ENCODE measurements at regions not wholly inside any gene's neighbourhood (a gene's known extent, or its start where the extent isn't known, plus 50 kb on each side); places are given as distances from the start of the nearest gene placed in this dataset.

- H3T11ph ChIP-seq (ENCODE audit: low read length) = no peak overlapping the region
- no peak overlapping the region for H2AFZ ChIP-seq (ENCODE audit: low read length)
- H3K36me3 Mint-ChIP-seq (ENCODE audit: insufficient read depth in 1 of 3, low read depth in 3 of 3) = peaks cover 0 to 2% (median 0%) of the 10 kb centered on the region in 3 experiments; a peak in 1 of 7 replicates
- no peak for DNase-seq
- no peaks in the 10 kb centered on the region for H3K23me2 ChIP-seq (ENCODE audit: insufficient read length, low read depth, low read length, poor library complexity, severe bottlenecking)
- H3K79me1 ChIP-seq (ENCODE audit: insufficient read depth, low read depth, low read length, poor library complexity, severe bottlenecking) = no peaks in the 10 kb centered on the region
- H3K4me3 Mint-ChIP-seq = no peak overlapping the region
- no peak for TF ChIP-seq CTCF (conservative IDR thresholded peaks at IDR 0.05)
- no peak overlapping the region for H3K9ac ChIP-seq (ENCODE audit: extremely low read depth, insufficient read length, low read length)
- H3K79me2 ChIP-seq (ENCODE audit: insufficient read depth, low read length) = no peaks in the 10 kb centered on the region
- no CpG with 5 or more reads among the region's 4 CpGs for WGBS (ENCODE audit: extremely low coverage, insufficient read length, low lambda C conversion rate)
- H2BK15ac ChIP-seq (ENCODE audit: low read depth, low read length) = no peak overlapping the region
- no peaks in the 10 kb centered on the region; a peak in 1 of 5 replicates for H3K9me3 Mint-ChIP-seq
- peaks cover 2% of the 10 kb centered on the region; the same call in 1 of the 2 replicates for H3K4me1 ChIP-seq (ENCODE audit: insufficient read depth, low read length)
- H3K23ac ChIP-seq (ENCODE audit: insufficient read length, low read depth, low read length) = no peak overlapping the region
- H4K91ac ChIP-seq (ENCODE audit: insufficient read length, low read depth, low read length) = no peak overlapping the region
- no peaks in the 10 kb centered on the region for H4K20me1 ChIP-seq (ENCODE audit: control insufficient read depth, insufficient read depth, insufficient read length)
- H3K14ac ChIP-seq (ENCODE audit: insufficient read depth, low read length) = no peak overlapping the region
- no peak overlapping the region for H3K56ac ChIP-seq (ENCODE audit: insufficient read length, low read depth, low read length)
- no peak overlapping the region for H4K8ac ChIP-seq (replicated peaks; ENCODE audit: insufficient read length, low read depth, low read length)
- H3K9me3 ChIP-seq (ENCODE audit: control insufficient read depth, low read depth, low read length) = no peaks in the 10 kb centered on the region
- no peak overlapping the region for H3K4me2 ChIP-seq (ENCODE audit: insufficient read depth, insufficient read length, low read length)
- H3K18ac ChIP-seq (ENCODE audit: insufficient read length, low read depth, low read length) = no peak overlapping the region
- H3K4me1 Mint-ChIP-seq = peaks cover 22 to 25% of the 10 kb centered on the region in 2 experiments
- H2BK20ac ChIP-seq (ENCODE audit: low read depth, low read length, poor library complexity, severe bottlenecking) = no peak overlapping the region
- no peak overlapping the region for H2BK120ac ChIP-seq (ENCODE audit: low read depth, low read length, poor library complexity, severe bottlenecking)
- H3K27ac Mint-ChIP-seq = no peak overlapping the region
- H2BK5ac ChIP-seq (ENCODE audit: insufficient read length, low read length) = no peak overlapping the region
- H4K5ac ChIP-seq (ENCODE audit: insufficient read length, low read depth, low read length) = no peak overlapping the region
- H3K27me3 ChIP-seq (ENCODE audit: insufficient read depth, low read length) = no peaks in the 10 kb centered on the region
- H3K4ac ChIP-seq (ENCODE audit: low read depth, low read length) = no peak overlapping the region
- no peaks in the 10 kb centered on the region; the same call in 1 of the 2 replicates for H3K27me3 Mint-ChIP-seq (ENCODE audit: low read depth)
- no peak overlapping the region for H3K27ac ChIP-seq (ENCODE audit: insufficient read length, low read depth, low read length)
- H2BK12ac ChIP-seq (ENCODE audit: insufficient read length, low read depth, low read length) = no peak overlapping the region
- no peak overlapping the region for H2AK5ac ChIP-seq (ENCODE audit: insufficient read length, low read length)
These were observed 87.8 kb downstream of the SLC5A7 start for GRCh38 chr2:108074150-108074549.
